ENCODE measurements at regions not wholly inside any gene's neighbourhood (a gene's known extent, or its start where the extent isn't known, plus 50 kb on each side); places are given as distances from the start of the nearest gene placed in this dataset.
A peak's percentile ranks its signal among the peaks of the same experiment; 100 is the strongest.

- Histone ChIP-seq H3K27ac (no peak overlapping the region), H3K9me3 (no peaks in the 10 kb centered on the region), H3K4me1 (no peaks in the 10 kb centered on the region), H3K27me3 (no peaks in the 10 kb centered on the region), H3K4me3 (no peak overlapping the region), H3K36me3 (no peaks in the 10 kb centered on the region)
- intact Hi-C loops (cut with DNase I; ENCODE audit: low total_unique reads): no loop called here
- TF ChIP-seq POLR2A (IDR thresholded peaks at IDR 0.05) (no peak), CTCF (IDR thresholded peaks at IDR 0.05) (peak in 2 of 3 donors; percentile 26 to 36)
- DNase-seq (ENCODE audit: low spot score in 2 of 2): peak in 1 of 2 donors; percentile 24
Measured at GRCh38 chr7:119270045-119270464, 1002.9 kb upstream of the KCND2 start.

GRCh38 chr7:119270644-119271043 is 1002.3 kb upstream of the KCND2 start:
- H3K27ac ChIP-seq: no peak overlapping the region
- intact Hi-C loops (cut with DNase I; ENCODE audit: low total_unique reads): no loop called here
- TF ChIP-seq POLR2A (IDR thresholded peaks at IDR 0.05): no peak
- TF ChIP-seq CTCF (IDR thresholded peaks at IDR 0.05): no peak
- no peak for TF ChIP-seq POLR2AphosphoS5 (IDR thresholded peaks at IDR 0.05)
- H3K4me1 ChIP-seq: no peaks in the 10 kb centered on the region
- H3K36me3 ChIP-seq: no peaks in the 10 kb centered on the region
- H3K4me3 ChIP-seq: no peak overlapping the region
- DNase-seq (ENCODE audit: low spot score in 2 of 2): no peak
- H3K27me3 ChIP-seq: no peaks in the 10 kb centered on the region
- no peaks in the 10 kb centered on the region for H3K9me3 ChIP-seq

- H3K27ac ChIP-seq: no peak overlapping the region
- no peak overlapping the region for H3K4me3 ChIP-seq
- intact Hi-C loops (cut with DNase I; ENCODE audit: low total_unique reads): no loop called here
- no peaks in the 10 kb centered on the region for H3K36me3 ChIP-seq
- no peaks in the 10 kb centered on the region for H3K9me3 ChIP-seq
- H3K27me3 ChIP-seq: no peaks in the 10 kb centered on the region
- TF ChIP-seq POLR2A (IDR thresholded peaks at IDR 0.05) (no peak), CTCF (IDR thresholded peaks at IDR 0.05) (no peak), POLR2AphosphoS5 (IDR thresholded peaks at IDR 0.05) (no peak)
- DNase-seq (ENCODE audit: low spot score in 2 of 2): no peak
- no peaks in the 10 kb centered on the region for H3K4me1 ChIP-seq
Measured at GRCh38 chr7:119271147-119271779, 1001.7 kb upstream of the KCND2 start.

- no peak overlapping the region for H3K4me3 ChIP-seq
- no peaks in the 10 kb centered on the region for H3K4me1 ChIP-seq
- no peak overlapping the region for H3K27ac ChIP-seq
- no peak for TF ChIP-seq POLR2A (IDR thresholded peaks at IDR 0.05)
- intact Hi-C loops (cut with DNase I; ENCODE audit: low total_unique reads): no loop called here
- H3K27me3 ChIP-seq: no peaks in the 10 kb centered on the region
- no peak for DNase-seq (ENCODE audit: low spot score in 2 of 2)
- H3K9me3 ChIP-seq: no peaks in the 10 kb centered on the region
- no peaks in the 10 kb centered on the region for H3K36me3 ChIP-seq
Measured at GRCh38 chr7:119281181-119281846, 991.7 kb upstream of the KCND2 start.

GRCh38 chr7:119283353-119283752 is 989.6 kb upstream of the KCND2 start:
- Histone ChIP-seq H3K4me3 (no peak overlapping the region), H3K9me3 (no peaks in the 10 kb centered on the region), H3K27me3 (no peaks in the 10 kb centered on the region), H3K4me1 (no peaks in the 10 kb centered on the region), H3K36me3 (no peaks in the 10 kb centered on the region), H3K27ac (no peak overlapping the region)
- DNase-seq (ENCODE audit: low spot score in 2 of 2): no peak
- intact Hi-C loops (cut with DNase I; ENCODE audit: low total_unique reads): no loop called here
- TF ChIP-seq CTCF (IDR thresholded peaks at IDR 0.05) (no peak), POLR2A (IDR thresholded peaks at IDR 0.05) (no peak), POLR2AphosphoS5 (IDR thresholded peaks at IDR 0.05) (no peak)

Measured in breast epithelium (tissue), 4 donors.